ENCODE measurements at regions not wholly inside any gene's neighbourhood (a gene's known extent, or its start where the extent isn't known, plus 50 kb on each side); places are given as distances from the start of the nearest gene placed in this dataset.
"Not testable (repeated sequence)": the region's sequence is repeated elsewhere in the genome, so short reads cannot be mapped to it uniquely, and the experiment has no call there.

GRCh38 chr7:153012203-153012602, 252.7 kb downstream of the ACTR3B start:
- DNase-seq (ENCODE audit: low spot score): no peak

GRCh38 chr7:153017223-153017622, 257.7 kb downstream of the ACTR3B start:
- DNase-seq (ENCODE audit: low spot score): no peak

GRCh38 chr7:153021542-153021941, 262.0 kb downstream of the ACTR3B start:
- DNase-seq (ENCODE audit: low spot score): no peak

GRCh38 chr7:153022475-153023193, 263.1 kb downstream of the ACTR3B start:
- no peak for DNase-seq (ENCODE audit: low spot score)

- no peak for DNase-seq (ENCODE audit: low spot score)
Observed at GRCh38 chr7:153023194-153023592, 263.6 kb downstream of the ACTR3B start.

GRCh38 chr7:153027210-153027609, 267.7 kb downstream of the ACTR3B start:
- no peak for DNase-seq (ENCODE audit: low spot score)

- no peak for DNase-seq (ENCODE audit: low spot score)
Observed at GRCh38 chr7:153027904-153028303, 268.4 kb downstream of the ACTR3B start.

GRCh38 chr7:153030976-153031375, 271.4 kb downstream of the ACTR3B start:
- DNase-seq (ENCODE audit: low spot score): no peak

GRCh38 chr7:153034791-153035190, 275.2 kb downstream of the ACTR3B start:
- DNase-seq (ENCODE audit: low spot score): no peak

GRCh38 chr7:153036396-153037063, 277.0 kb downstream of the ACTR3B start:
- no peak for DNase-seq (ENCODE audit: low spot score)

GRCh38 chr7:153043440-153043839, 283.9 kb downstream of the ACTR3B start:
- no peak for DNase-seq (ENCODE audit: low spot score)

GRCh38 chr7:153044981-153045380, 285.4 kb downstream of the ACTR3B start:
- no peak for DNase-seq (ENCODE audit: low spot score)

- DNase-seq (ENCODE audit: low spot score): no peak
Observed at GRCh38 chr7:153047079-153047959, 287.8 kb downstream of the ACTR3B start.

GRCh38 chr7:153052206-153052605, 292.7 kb downstream of the ACTR3B start:
- DNase-seq (ENCODE audit: low spot score): no peak

- DNase-seq (ENCODE audit: low spot score): no peak
Observed at GRCh38 chr7:153061910-153062528, 302.5 kb downstream of the ACTR3B start.

- no peak for DNase-seq (ENCODE audit: low spot score)
Observed at GRCh38 chr7:153065051-153065450, 305.5 kb downstream of the ACTR3B start.

GRCh38 chr7:153066711-153067110, 307.2 kb downstream of the ACTR3B start:
- no peak for DNase-seq (ENCODE audit: low spot score)

- no peak for DNase-seq (ENCODE audit: low spot score)
Observed at GRCh38 chr7:153070141-153070540, 310.6 kb downstream of the ACTR3B start.

GRCh38 chr7:153072806-153073205, 313.3 kb downstream of the ACTR3B start:
- no peak for DNase-seq (ENCODE audit: low spot score)

GRCh38 chr7:153076289-153076688, 316.7 kb downstream of the ACTR3B start:
- not testable (repeated sequence) for DNase-seq (ENCODE audit: low spot score)

- no peak for DNase-seq (ENCODE audit: low spot score)
Observed at GRCh38 chr7:153081496-153081895, 321.9 kb downstream of the ACTR3B start.

GRCh38 chr7:153084278-153084677, 324.7 kb downstream of the ACTR3B start:
- no peak for DNase-seq (ENCODE audit: low spot score)
